AG09309 (cell line): ENCODE measurements at regions not wholly inside any gene's neighbourhood (a gene's known extent, or its start where the extent isn't known, plus 50 kb on each side); places are given as distances from the start of the nearest gene placed in this dataset.

Experiments
- DNase-seq: peaks from one replicate; pipeline ENCODE4 v3.0.0-alpha.2; 2010; ENCODE audit warnings: low read depth
- H3K4me3 ChIP-seq: 2 replicates; pipeline ENCODE4 v1.5.1; 2011; ENCODE audit warnings: mild to moderate bottlenecking, low read depth, low read length, moderate library complexity; ENCODE audit not compliant: control insufficient read depth
- TF ChIP-seq, protein P1 (sequence below): IDR thresholded peaks from 2 replicates; pipeline ENCODE4 v1.5.1; 2011; ENCODE audit warnings: mild to moderate bottlenecking, low read depth, low read length, inconsistent platforms; ENCODE audit not compliant: insufficient read depth, control insufficient read depth; ENCODE audit errors: missing control alignments

DNA sequence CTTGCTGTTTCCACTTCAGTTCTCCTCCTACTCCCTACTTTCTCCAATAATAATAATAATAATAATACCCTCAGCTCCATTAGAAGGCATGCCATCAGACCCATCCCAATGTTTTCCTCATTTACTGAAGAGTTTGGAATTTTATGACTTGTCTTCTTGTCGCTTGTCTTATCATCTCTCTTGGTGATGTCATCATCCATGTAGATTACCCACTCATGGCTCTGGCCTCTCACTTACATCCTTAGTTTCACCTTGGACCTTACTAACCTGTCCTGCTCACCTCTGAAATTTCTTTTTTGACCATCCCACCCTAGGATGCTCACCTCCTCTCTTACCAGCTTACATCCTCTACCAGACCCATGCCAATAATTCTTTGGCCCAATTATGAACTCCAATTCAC lies 329.3 kb downstream of the ACTL7B start:
- no peak overlapping the region for H3K4me3 ChIP-seq
- DNase-seq = no peak
- TF ChIP-seq, protein P1, sequence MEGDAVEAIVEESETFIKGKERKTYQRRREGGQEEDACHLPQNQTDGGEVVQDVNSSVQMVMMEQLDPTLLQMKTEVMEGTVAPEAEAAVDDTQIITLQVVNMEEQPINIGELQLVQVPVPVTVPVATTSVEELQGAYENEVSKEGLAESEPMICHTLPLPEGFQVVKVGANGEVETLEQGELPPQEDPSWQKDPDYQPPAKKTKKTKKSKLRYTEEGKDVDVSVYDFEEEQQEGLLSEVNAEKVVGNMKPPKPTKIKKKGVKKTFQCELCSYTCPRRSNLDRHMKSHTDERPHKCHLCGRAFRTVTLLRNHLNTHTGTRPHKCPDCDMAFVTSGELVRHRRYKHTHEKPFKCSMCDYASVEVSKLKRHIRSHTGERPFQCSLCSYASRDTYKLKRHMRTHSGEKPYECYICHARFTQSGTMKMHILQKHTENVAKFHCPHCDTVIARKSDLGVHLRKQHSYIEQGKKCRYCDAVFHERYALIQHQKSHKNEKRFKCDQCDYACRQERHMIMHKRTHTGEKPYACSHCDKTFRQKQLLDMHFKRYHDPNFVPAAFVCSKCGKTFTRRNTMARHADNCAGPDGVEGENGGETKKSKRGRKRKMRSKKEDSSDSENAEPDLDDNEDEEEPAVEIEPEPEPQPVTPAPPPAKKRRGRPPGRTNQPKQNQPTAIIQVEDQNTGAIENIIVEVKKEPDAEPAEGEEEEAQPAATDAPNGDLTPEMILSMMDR = no peak

DNA sequence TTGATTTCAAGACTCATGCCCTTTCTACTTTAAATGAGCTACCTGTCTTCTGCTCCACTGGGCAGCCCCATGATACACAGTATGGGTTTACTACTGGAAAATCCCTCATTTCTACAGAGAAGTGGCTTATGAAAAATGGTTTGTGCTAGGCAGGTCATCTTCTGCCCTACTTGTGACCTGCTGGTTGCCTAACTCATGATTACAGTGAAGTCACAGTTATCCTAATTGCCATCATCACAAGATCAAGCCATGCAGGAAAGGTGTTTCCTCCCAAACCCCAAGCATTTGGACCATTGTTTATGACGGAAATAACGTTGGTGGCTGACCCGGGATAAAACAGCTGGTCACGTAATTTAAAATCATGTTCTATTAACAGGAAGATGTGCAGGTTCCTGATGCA lies 330.6 kb downstream of the ACTL7B start:
- no peak for DNase-seq

DNA sequence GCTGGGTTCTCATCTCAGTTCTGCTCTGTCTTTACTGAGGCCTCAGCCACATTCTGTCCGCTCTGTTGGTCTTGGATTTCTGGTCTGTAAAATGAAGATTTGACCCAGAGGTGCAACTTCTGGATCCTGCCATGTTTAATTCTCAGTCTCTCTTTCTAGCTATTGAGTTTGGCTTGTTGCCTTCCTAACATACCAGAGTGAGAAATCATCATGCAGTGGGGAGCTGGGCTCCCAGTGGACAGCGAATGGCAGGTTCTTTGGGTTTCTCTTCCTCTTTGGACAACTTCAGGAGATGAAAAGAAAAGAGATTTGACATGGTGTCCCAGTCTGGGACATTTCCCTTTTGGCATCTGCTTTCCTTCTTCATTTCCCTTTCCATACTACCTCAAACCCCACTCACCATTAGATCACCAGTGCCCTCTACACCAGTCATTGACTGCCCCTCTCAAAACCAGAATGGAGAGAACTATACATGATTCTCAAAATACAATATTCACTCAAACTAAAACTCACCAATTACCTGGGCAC lies 334.7 kb downstream of the ACTL7B start:
- TF ChIP-seq, protein P1 = no peak
- H3K4me3 ChIP-seq = no peak overlapping the region
- no peak for DNase-seq

More for the DNA sequence above, 330.6 kb downstream of the ACTL7B start:
- H3K4me3 ChIP-seq = no peak overlapping the region
- TF ChIP-seq, protein P1 = no peak

DNA sequence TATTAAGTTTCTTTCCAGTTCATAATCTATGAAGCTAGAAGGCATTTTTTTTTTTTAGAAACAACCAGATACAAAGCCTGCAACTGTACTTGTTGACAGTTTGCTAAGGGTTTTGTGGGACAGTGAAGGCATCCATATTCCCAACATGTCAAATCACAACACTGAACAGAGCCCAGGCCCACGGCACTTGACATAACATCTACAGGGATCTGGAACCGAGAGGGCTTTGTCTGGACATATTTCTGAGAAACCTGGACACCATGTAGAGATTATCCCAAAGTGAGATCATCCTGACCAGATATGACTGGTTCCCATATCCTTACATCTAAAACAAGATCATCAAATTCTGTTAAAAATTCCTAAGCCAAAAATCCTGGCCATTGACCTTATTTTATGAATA lies 336.3 kb downstream of the ACTL7B start:
- no peak for DNase-seq
- no peak overlapping the region for H3K4me3 ChIP-seq
- TF ChIP-seq, protein P1 = no peak

DNA sequence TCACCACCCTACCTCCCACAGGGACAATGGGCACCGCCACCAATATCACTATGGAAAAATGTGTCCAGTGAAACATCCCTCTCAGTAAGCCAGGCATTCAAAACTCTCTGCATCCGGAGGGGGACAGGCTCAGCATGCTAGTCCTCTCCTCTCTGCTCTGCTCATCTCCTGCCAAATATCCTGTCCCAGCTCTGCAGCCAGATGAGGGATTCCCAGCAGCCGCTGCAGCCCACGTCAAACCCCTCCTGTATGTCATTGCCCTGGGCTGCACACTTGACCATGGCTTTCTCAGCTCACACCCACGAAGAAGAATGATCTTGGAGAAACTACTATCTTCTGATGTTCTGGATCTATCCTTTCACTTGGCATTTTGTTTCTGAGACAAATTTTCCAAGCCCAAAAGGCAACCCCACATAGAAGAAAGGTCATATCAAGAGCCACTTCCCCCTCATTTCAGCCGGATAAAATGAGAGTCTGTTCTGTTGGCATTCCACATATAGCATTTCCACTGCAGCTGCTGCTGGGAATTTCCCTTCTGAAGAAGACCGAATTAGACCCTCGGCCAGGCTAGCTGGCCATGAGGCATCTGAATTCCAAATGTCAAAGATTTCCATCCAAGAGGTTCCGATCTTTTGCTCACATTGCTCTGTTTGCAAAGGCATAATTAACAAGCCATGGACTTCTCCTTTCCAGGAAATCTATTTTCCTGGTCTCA lies 338.0 kb downstream of the ACTL7B start:
- TF ChIP-seq, protein P1 = no peak
- H3K4me3 ChIP-seq = no peak overlapping the region
- DNase-seq = no peak

DNA sequence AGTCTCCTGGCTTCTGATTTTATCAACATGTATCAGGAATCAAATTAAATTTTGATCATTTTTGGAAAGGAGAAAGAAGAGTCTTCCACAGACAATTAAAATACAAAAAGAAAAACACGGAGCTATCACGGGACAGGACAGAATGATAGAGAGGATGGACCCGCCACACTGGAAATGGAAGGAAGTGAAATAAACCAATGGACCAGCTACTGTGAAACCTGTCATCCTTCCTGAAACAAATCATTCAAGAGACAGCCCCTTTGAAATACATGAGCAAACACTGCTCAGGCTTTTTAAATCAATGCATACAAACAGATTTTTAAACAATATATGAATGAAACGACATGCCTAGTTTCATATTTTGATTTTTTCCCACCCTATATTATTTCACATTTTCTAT lies 339.4 kb downstream of the ACTL7B start:
- no peak for DNase-seq
- TF ChIP-seq, protein P1 = no peak
- no peak overlapping the region for H3K4me3 ChIP-seq
